GM18508 (cell line): ENCODE measurements at regions not wholly inside any gene's neighbourhood (a gene's known extent, or its start where the extent isn't known, plus 50 kb on each side); places are given as distances from the start of the nearest gene placed in this dataset.

ENCODE experiments used
- ATAC-seq: cut with Tn5 transposase; IDR thresholded peaks from one replicate; pipeline ENCODE4 v1.9.1; 2021; ENCODE audit warnings: moderate number of reproducible peaks; ENCODE audit not compliant: insufficient read depth, unreplicated experiment

DNA sequence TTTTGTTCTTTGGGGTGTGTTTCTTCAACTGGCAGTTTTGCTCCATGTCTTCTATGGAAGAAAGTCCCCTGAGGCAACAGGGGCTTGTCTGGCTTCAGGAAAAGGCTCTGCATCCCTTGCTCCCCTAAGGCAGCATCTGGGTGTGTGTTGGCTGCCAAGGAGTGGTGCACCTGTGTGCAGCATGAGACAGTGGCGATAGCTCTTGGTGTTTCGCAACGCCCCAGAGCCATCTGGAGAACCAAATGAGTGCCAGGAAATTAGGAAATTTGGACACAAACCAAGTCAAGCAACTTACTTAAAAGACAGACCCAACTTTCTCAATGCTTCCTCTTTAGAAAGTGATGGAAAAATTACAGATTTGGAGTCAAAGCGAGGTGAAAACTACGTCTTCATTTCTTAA lies 1044.4 kb upstream of the CNTNAP5 start:
- no peak for ATAC-seq

DNA sequence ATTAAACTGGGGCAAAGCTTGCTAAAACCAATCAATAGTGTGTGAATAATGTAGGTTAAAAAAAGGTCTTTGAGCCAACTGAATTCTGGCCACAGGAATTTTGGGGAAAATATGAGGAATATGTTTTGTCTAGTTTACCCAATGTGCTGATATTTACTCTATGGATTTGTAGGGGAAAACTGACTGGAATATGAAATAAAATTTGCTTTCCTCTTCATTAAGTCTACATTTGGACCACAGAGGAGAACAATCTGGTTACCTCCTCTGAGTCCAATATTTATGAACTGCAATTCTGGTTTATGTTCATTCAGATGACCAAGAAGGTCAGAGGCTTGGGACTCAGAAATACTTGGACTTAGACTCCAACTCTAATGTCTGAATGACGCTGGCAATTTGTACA lies 1042.2 kb upstream of the CNTNAP5 start:
- no peak for ATAC-seq

DNA sequence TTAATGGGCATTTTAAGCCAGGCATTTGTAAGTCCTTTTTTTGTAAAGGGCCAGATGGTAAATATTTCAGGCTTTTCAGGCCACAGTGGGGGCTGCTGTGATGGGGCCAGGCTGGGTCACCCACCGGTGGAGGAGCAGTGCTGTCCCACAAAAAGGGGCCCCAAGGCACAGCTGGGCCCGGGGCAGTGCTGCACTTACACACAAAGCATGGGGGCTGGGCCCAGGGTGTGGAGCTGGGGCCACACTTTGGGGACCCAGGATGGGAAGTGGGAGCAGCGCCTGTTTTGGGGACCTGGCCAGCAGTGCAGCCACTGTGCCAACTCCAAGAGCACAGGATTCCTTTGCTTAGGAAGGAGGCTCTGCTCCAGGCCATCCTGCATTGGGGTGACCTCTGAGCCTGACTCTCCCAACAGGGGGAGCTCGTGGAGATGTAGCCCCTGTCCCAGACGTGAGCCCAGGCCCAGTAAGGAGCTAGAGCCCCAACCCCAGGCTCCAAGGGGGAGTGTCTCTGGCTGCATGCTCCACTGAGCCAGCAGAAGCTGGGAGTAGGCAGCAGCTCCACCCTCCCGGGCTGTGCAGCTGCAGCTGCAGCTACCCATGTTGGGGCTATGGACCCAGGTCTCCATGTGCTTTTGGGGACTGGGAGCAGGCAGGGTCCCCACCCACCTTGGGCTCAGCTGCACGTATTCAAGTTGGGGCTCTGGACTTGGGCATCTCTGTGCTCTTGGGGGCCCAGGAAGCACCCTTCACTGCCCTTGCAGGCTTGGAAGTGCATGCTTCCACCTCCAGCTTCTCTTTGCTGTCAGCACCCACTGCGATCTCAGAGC lies 1036.5 kb upstream of the CNTNAP5 start:
- ATAC-seq = no peak

DNA sequence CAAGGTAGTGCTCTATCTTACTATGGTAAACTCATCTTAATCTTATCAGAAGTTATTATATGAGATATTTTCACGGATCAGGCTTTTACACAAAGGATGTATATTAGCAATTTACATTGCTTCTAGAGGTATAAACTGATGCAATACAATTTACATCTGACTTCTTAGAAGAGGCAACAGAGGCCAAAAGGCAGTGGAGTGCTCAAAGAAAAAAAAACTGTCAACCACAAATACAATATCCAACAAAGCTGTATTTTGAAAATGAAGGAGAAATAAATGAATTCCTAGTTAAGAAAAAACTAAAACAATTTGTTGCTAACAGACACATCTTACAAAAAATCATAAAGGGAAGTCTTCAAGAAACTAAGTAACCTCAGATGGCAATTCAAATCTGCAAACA lies 1031.5 kb upstream of the CNTNAP5 start:
- ATAC-seq = no peak

DNA sequence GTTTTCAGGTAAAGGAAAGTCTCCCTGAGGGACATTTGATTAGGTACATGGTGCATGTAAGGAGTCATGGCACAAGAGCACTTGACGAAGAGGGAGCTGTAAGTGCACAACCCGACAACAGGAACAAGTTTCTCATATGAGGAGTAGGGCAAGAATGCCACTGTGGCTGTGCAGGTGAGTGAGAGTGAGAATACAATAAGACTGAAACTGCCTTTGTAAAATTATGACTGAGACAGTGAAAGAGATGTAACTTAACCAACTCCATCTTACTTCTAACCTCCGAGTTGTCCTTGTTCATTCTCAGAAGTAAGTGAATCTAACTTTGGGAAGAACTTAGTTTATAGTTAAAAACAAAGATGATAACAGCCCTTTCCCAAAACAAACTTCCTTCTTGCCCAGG lies 1025.8 kb upstream of the CNTNAP5 start:
- no peak for ATAC-seq

DNA sequence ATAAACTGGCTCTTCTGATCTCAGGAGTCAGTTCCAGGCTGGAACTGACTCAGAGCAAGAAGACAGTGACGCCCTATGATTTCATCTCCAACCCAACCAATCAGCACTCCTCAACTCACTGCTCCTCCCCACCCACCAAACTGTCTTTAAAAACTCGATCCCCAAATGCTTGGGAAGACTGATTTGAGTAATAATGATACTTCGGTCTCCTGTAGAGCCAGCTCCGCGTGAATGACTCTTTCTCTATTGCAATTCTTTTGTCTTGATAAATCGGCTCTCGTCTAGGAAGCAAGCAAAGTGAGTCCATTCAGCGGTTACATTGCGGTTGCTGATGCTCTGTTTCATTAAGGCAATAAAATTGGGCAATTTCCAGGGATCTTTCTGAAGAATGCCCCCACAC lies 1025.3 kb upstream of the CNTNAP5 start:
- no peak for ATAC-seq

DNA sequence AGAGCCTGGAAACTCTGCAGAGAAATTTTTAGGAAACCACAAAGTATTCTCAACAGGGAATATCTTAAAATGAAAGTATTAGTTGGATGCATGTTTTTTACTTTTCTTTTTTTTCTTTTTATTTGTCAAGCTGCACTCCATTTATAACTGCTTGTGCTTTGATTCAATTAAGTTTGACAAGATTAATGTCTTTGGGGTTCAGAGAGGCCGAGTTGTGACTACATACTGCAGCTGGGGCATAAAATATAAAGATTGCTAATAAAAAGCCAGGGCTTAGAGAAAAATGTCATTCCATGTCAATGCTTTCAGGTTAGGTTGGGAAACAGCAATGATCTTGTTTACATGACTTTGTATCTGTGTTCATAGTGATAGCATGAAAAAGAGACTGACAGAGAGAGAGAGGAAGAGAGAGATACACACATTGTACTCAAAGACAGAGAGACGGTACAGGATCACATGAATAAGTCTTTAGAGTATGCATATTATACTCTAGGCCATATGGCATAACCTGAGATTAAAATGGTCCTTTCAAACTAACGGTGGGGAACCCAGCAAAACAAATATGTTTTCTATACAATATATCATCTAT lies 1022.3 kb upstream of the CNTNAP5 start:
- ATAC-seq = no peak

DNA sequence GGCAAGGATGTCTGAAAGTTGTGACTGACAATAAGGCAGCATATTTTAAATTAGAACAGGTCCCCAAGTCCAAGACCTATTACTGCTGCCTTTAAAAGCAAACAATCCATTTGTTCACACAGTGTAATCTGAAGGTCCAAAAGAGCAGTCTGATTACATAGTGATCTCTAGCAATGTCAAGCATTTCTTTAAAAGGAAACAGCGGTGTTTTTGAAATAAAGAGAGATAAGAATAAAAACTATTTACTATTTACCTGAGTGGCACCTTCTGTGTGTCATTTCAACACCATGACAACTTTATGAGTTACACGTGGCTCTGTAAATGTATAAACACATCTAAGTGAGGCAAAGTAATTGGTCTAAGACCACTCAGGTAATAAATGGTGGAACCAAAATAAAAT lies 1009.9 kb upstream of the CNTNAP5 start:
- no peak for ATAC-seq

DNA sequence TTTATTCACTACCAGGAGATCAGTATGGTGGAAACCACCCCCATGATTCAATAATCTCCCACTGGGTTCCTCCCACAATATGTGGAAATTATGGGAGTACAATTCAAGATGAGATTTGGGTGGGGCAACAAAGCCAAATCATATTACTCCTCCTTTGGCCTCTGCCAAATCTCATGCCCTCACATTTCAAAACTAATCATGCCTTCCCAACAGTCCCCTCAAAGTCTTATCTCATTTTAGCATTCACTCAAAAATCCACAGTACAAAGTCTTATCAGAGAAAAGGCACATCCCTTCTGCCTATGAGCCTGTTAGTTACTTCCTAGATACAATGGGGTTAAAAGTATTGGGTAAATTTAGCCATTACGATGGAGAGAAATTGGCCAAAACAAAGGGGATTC lies 989.5 kb upstream of the CNTNAP5 start:
- no peak for ATAC-seq

DNA sequence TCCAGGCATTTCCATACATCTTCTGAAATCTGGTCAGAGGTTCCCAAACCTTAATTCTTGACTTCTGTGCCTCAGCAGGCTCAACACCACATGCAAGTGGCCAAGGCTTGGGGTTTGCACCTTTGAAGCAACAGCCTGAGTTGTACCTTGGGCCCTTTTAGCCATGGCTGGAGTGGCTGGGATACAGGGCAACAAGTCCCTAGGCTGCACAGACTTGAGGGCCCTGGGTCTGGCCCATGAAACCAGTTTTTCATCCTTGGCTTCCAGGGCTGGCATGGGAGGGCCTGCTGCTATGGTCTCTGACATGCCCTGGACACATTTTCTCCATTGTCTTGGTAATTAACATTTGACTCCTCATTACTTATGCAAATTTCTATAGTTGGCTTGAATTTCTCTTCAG lies 988.8 kb upstream of the CNTNAP5 start:
- no peak for ATAC-seq

DNA sequence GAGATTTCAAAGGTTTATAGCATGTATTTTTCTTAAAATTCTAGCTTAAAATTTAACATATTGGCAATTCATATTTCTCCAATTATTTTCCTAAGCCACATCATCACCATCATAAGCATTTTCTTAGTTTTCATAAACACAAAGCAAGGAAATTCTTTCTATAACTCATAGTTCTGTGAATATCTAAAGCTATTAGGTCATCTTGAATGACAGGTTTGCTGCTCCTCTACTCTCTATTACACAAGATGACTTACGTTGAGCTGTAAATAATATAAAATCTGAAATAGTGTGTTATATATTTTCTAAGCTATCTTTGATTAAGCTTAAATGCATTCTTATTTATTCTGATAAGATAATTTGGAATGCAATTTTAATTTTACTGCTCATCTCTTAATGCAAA lies 984.6 kb upstream of the CNTNAP5 start:
- ATAC-seq = no peak

DNA sequence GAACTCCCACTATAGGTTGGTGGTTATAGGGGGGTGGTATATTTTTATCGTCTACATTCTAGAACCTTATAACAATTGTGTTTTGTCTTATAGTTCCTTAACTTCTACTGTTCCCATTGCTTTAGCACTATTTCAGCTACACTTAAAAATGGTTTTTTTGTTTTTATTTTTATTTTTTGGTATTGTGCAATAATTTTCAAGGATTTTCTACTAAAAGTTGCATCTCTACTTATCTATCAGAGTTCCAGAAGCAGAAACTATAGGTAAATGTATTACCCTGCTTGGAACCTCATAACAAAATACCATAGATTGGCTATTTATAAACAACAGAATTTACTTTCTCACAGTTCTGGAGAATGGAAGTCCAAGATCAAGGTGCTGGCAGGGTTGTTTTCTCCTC lies 981.6 kb upstream of the CNTNAP5 start:
- no peak for ATAC-seq

DNA sequence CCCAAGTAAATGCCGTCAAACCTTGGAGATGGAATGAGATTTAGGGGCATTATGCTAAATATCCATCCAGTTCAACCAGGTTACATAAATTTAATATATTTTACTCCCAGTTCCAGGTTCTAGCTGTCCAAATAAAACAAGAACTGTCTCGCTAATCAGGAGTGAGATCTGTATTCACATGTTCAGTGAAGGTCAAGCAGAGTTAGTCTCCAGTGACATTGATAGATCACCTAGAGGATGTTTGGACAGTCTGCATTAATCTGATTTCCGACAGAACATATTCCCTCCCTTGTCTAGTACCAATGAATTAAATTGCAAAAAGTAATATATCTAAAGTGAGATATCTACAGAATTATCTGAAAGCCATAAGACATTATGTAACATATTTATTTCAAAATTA lies 979.4 kb upstream of the CNTNAP5 start:
- ATAC-seq = no peak

DNA sequence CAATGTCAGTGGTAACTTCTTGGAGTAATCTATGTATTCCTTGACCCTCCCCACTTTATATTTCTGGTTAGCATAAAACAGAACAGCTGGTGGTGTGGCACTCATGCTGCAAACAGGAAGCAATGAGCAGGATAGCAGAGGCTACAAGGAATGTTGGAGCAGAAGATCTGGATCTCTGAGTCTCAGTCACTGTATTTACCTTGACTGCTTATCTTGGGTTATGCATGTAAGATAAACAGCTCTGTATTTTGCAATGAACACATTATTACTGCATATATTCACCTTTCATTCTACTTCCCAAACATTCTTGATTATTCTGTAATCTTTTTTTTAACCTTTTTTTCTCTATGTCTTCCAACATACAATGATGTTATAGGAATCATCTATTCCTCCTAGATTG lies 977.9 kb upstream of the CNTNAP5 start:
- ATAC-seq = no peak

DNA sequence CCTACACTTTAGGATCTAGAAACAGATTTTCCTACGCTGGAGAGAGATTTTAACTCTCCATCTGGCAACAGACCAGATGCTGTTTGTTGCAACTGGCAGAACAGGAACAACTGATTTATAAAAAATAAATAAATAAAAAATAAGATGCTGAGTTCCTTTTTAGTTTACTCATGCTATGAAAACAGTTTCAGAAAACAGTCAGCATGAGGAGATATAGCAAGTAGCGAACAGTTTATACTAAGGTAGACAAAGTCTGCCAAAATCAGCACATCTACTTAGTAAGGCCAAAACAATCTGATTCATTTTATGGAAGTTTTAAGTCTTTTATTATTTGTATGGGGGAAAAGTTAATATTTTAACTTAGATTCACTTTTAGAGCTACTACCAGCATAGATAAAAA lies 974.0 kb upstream of the CNTNAP5 start:
- ATAC-seq = no peak

DNA sequence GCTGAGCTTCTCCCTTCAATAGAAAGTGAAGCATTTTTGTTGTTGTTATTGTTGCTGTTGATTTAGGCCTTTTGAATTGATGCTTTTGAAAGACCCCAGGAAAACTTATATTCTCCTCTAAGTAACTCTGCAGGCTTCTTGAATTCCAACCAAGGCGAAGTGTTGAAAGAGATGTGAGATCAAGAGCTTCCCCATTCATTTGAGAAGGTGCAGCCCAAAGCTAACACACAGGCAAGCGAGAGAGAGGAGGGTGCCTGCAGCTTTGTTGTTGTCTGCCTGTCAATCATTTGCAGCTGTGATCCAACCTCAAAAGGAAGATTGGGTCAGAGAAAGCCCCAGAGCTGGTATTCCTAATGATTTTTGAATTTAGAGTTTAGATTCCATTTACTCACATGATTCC lies 963.6 kb upstream of the CNTNAP5 start:
- no peak for ATAC-seq

DNA sequence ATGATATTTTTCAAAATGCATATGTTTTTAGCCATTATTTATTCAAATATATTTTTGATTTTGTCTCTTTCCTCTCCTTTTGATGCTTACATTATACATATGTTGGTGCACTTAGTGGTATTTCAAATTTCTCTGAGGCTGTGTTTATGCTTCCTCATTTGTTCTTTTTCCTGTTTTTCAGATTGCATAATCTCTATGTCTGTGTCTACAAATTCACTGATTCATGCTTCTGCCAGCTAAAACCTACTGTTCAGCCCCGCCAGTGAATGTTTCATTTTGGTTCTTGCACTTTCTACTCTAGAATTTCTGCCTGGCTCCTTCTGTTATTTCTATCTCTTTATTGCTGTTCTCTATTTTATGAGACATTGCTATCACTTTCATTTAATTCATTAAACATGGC lies 951.7 kb upstream of the CNTNAP5 start:
- ATAC-seq = no peak

DNA sequence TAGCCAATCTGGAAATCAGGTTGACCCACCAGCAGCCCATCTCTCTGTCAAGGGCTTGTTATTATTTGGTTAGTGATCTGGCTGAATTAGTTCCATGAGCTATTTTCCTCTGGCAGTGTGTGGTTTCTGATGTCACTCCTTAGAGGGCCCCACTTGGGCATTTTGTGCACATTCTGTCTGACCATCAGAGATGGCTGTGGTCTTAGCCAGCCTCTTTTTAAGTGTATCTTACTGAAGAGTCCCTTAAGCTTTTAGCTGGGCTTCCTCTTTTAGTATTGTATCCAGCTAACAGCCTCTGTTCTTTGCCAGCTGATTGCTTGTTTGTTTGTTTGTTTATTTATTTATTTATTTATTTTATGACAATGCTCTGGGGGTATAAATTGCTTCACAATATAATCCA lies 951.1 kb upstream of the CNTNAP5 start:
- ATAC-seq = no peak

DNA sequence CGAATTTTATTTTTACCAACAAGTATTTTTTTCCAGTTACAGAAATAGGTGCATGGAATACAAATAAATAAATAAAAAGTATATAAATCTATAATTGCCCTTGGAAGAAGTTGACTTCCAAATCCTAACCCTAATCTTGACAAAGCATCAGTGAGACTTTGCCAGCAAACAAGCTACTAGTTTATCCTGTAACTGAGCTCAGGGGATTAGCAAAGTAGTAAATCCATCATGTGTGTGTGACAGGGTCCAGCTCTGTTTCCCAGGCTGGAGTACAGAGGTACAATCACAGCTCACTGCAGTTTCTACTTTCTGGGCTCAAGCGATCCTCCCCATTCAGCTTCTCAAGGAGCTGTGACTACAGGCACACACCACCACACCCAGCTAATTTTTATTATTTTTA lies 948.0 kb upstream of the CNTNAP5 start:
- no peak for ATAC-seq

DNA sequence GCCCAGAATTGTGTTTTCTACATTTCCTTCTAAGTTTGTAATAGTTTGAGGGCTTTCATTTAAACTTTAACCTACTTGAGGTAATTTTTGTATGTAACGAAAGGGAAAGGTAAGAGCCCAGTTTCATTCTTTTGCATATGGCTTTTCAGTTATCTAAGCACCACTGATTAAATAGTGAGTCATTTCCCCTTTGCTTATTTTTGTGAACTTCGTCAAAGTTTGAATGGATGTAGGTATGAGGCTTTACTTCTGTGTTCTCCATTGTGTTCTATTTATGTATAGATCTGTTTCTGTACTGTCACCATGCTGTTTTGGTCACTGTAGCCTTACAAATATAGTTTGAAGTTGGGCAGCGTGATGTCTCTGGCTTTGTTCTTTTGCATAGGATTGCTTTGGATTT lies 944.8 kb upstream of the CNTNAP5 start:
- ATAC-seq = no peak

DNA sequence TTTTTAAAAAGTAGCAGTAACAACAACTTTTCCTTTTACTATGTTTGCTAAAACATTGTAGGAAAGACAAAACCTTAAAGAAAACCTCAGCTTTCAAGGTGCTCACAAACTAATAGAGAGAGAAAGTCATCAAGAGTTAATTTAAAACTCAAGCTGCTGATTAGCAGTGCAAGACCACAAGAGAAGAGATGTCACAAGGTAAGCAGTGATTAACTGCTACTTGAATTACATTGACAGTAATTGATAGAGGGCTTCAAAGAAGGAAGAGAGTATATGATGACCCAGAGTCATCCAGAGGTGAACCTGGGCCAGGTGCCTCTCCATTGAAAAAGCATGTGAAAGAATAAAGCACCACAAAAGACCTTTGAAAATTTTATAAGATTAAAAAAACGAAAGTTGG lies 939.6 kb upstream of the CNTNAP5 start:
- ATAC-seq = no peak
